ENCODE measurements at regions not wholly inside any gene's neighbourhood (a gene's known extent, or its start where the extent isn't known, plus 50 kb on each side); places are given as distances from the start of the nearest gene placed in this dataset.

DNA sequence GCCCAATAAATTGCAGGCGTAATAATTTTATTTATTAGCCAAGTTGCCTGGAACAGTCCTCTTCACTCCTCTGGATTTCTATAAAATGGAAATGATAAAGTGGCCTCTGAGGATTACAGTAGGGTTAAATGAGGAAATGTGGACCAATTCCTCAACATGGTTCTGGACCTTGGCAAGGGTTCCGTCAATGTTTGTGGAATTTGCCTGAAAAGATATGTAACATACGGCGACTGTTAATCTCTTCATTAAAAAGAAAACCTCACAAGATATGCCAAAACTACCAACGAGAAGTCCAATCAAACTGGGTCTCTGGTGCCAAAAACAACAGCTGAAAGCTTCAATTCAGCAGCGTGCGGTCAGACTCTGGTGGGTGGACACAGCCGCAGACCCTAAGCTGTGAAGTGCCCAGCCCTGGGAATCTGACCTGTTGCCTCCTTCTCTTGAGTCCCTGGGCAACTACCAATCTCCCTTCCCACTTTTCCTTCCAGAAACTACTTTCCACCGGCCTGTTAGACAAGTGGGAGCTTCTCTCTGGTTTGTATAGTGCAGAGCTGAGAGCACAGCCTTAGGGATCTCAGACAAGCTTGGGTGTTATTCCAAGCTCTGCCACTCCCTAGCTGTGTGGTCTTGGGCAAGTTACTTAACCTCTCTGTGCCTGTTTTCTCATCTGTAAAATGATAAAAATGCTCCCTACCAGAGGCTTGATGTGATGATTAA, 190.5 kb upstream of the GSC start:
- Histone ChIP-seq H2BK20ac (ENCODE audit: low read depth, low read length, poor library complexity, severe bottlenecking) (no peak overlapping the region), H4K91ac (ENCODE audit: insufficient read length, low read depth, low read length) (no peak overlapping the region), H3K27ac (ENCODE audit: insufficient read length, low read depth, low read length) (no peak overlapping the region), H3K23me2 (ENCODE audit: insufficient read length, low read depth, low read length, poor library complexity, severe bottlenecking) (no peaks in the 10 kb centered on the region), H2BK15ac (ENCODE audit: low read depth, low read length) (no peak overlapping the region), H3K14ac (ENCODE audit: insufficient read depth, low read length) (no peak overlapping the region), H3T11ph (ENCODE audit: low read length) (no peak overlapping the region), H3K9me3 (ENCODE audit: control insufficient read depth, low read depth, low read length) (no peaks in the 10 kb centered on the region), H4K8ac (replicated peaks; ENCODE audit: insufficient read length, low read depth, low read length) (no peak overlapping the region), H3K4me1 (ENCODE audit: insufficient read depth, low read length) (no peaks in the 10 kb centered on the region), H3K9ac (ENCODE audit: extremely low read depth, insufficient read length, low read length) (no peak overlapping the region), H4K20me1 (ENCODE audit: control insufficient read depth, insufficient read depth, insufficient read length) (no peaks in the 10 kb centered on the region), H3K4ac (ENCODE audit: low read depth, low read length) (no peak overlapping the region), H3K27me3 (ENCODE audit: insufficient read depth, low read length) (no peaks in the 10 kb centered on the region), H3K79me2 (ENCODE audit: insufficient read depth, low read length) (no peaks in the 10 kb centered on the region), H3K56ac (ENCODE audit: insufficient read length, low read depth, low read length) (no peak overlapping the region), H2BK5ac (ENCODE audit: insufficient read length, low read length) (no peak overlapping the region), H3K79me1 (ENCODE audit: insufficient read depth, low read depth, low read length, poor library complexity, severe bottlenecking) (no peaks in the 10 kb centered on the region), H4K5ac (ENCODE audit: insufficient read length, low read depth, low read length) (no peak overlapping the region), H2AK5ac (ENCODE audit: insufficient read length, low read length) (no peak overlapping the region), H3K18ac (ENCODE audit: insufficient read length, low read depth, low read length) (no peak overlapping the region), H2AFZ (ENCODE audit: low read length) (no peak overlapping the region), H2BK12ac (ENCODE audit: insufficient read length, low read depth, low read length) (no peak overlapping the region), H2BK120ac (ENCODE audit: low read depth, low read length, poor library complexity, severe bottlenecking) (no peak overlapping the region), H3K23ac (ENCODE audit: insufficient read length, low read depth, low read length) (no peak overlapping the region), H3K4me2 (ENCODE audit: insufficient read depth, insufficient read length, low read length) (no peak overlapping the region)
- Mint-ChIP-seq H3K4me1 (peaks cover 7 to 10% of the 10 kb centered on the region in 2 experiments), H3K27me3 (ENCODE audit: low read depth) (peaks cover 8% of the 10 kb centered on the region), H3K27ac (no peak overlapping the region), H3K36me3 (ENCODE audit: insufficient read depth in 1 of 3, low read depth in 3 of 3) (no peaks in the 10 kb centered on the region), H3K4me3 (no peak overlapping the region), H3K9me3 (no peaks in the 10 kb centered on the region)
- DNase-seq, result peak; percentile 7
- WGBS (ENCODE audit: extremely low coverage, insufficient read length, low lambda C conversion rate), result no CpG with 5 or more reads among the region's 9 CpGs
- TF ChIP-seq, protein P1, sequence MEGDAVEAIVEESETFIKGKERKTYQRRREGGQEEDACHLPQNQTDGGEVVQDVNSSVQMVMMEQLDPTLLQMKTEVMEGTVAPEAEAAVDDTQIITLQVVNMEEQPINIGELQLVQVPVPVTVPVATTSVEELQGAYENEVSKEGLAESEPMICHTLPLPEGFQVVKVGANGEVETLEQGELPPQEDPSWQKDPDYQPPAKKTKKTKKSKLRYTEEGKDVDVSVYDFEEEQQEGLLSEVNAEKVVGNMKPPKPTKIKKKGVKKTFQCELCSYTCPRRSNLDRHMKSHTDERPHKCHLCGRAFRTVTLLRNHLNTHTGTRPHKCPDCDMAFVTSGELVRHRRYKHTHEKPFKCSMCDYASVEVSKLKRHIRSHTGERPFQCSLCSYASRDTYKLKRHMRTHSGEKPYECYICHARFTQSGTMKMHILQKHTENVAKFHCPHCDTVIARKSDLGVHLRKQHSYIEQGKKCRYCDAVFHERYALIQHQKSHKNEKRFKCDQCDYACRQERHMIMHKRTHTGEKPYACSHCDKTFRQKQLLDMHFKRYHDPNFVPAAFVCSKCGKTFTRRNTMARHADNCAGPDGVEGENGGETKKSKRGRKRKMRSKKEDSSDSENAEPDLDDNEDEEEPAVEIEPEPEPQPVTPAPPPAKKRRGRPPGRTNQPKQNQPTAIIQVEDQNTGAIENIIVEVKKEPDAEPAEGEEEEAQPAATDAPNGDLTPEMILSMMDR (conservative IDR thresholded peaks at IDR 0.05), result no peak

Data from H9 (cell line).